Kidney epithelial cell (primary cell): ENCODE measurements at regions not wholly inside any gene's neighbourhood (a gene's known extent, or its start where the extent isn't known, plus 50 kb on each side); places are given as distances from the start of the nearest gene placed in this dataset.
A peak's percentile ranks its signal among the peaks of the same experiment; 100 is the strongest.

Source experiments
- DNase-seq: peaks from one replicate; pipeline ENCODE4 v3.0.0-alpha.2; 2010; ENCODE audit warnings: low read depth
- H3K27me3 ChIP-seq: 2 replicates; pipeline ENCODE4 v1.6.0; 2011; ENCODE audit warnings: low read length; ENCODE audit not compliant: control insufficient read depth, insufficient read depth
- H3K36me3 ChIP-seq: 2 replicates; pipeline ENCODE4 v1.5.1; 2011; ENCODE audit warnings: low read length; ENCODE audit not compliant: control insufficient read depth, insufficient read depth
- H3K4me3 ChIP-seq: 2 replicates; pipeline ENCODE4 v1.5.1; 2011; ENCODE audit warnings: low read depth, mild to moderate bottlenecking, control low read depth, low read length
- CTCF ChIP-seq: IDR thresholded peaks from 2 replicates; pipeline ENCODE4 v1.5.1; 2011; ENCODE audit warnings: mild to moderate bottlenecking, moderate library complexity, low read length, control low read depth, inconsistent platforms; ENCODE audit not compliant: insufficient read depth, poor library complexity, severe bottlenecking

GRCh38 chr4:83780053-83780733 is 244.3 kb downstream of the GPAT3 start:
- DNase-seq, result no peak
- TF ChIP-seq CTCF, result no peak
- no peaks in the 10 kb centered on the region for H3K36me3 ChIP-seq

GRCh38 chr4:83779103-83780052 is 243.5 kb downstream of the GPAT3 start:
- TF ChIP-seq CTCF, result no peak
- Histone ChIP-seq H3K36me3 (no peaks in the 10 kb centered on the region), H3K27me3 (no peaks in the 10 kb centered on the region), H3K4me3 (no peak overlapping the region)
- DNase-seq, result no peak

More at GRCh38 chr4:83780053-83780733, 244.3 kb downstream of the GPAT3 start:
- H3K4me3 ChIP-seq, result no peak overlapping the region
- no peaks in the 10 kb centered on the region for H3K27me3 ChIP-seq

GRCh38 chr4:83772685-83773084 is 236.8 kb downstream of the GPAT3 start:
- no peak for DNase-seq
- no peak for TF ChIP-seq CTCF
- no peaks in the 10 kb centered on the region for H3K36me3 ChIP-seq
- H3K27me3 ChIP-seq, result no peaks in the 10 kb centered on the region
- no peak overlapping the region for H3K4me3 ChIP-seq

- H3K27me3 ChIP-seq, result no peaks in the 10 kb centered on the region
- H3K4me3 ChIP-seq, result no peak overlapping the region
- no peaks in the 10 kb centered on the region for H3K36me3 ChIP-seq
- peak; percentile 91 for TF ChIP-seq CTCF
- DNase-seq, result no peak
Observed at GRCh38 chr4:83771113-83771705, 235.3 kb downstream of the GPAT3 start.

GRCh38 chr4:83768146-83768545 is 232.2 kb downstream of the GPAT3 start:
- Histone ChIP-seq H3K4me3 (no peak overlapping the region), H3K27me3 (no peaks in the 10 kb centered on the region), H3K36me3 (no peaks in the 10 kb centered on the region)
- no peak for DNase-seq
- no peak for TF ChIP-seq CTCF
